MCF 10A (cell line): ENCODE measurements at regions not wholly inside any gene's neighbourhood (a gene's known extent, or its start where the extent isn't known, plus 50 kb on each side); places are given as distances from the start of the nearest gene placed in this dataset.
"Not testable (repeated sequence)": the region's sequence is repeated elsewhere in the genome, so short reads cannot be mapped to it uniquely, and the experiment has no call there.

Experiments
- BruUV-seq: library from RNA; stranded (reverse); fragments of 400-500 nt; replicated peaks from 2 replicates; lab custom pipeline; 2021; lab: Mats Ljungman, UMichigan
- CTCF ChIA-PET: fragments of 300-600 bp; sonication (Branson Sonifier 250); formaldehyde crosslinking; extraction: SDS; loops from one replicate; lab custom pipeline; 2021; ENCODE audit warnings: antibody characterized with exemption, inconsistent platforms; lab: Yijun Ruan, JAX
- POLR2A ChIA-PET: fragments of 300-600, 350-650 bp; sonication (Branson Sonifier 250); formaldehyde crosslinking; extraction: SDS; loops from one replicate; lab custom pipeline; 2020; ENCODE audit warnings: antibody characterized with exemption, inconsistent platforms; lab: Yijun Ruan, JAX
- DNase-seq: peaks from one replicate; pipeline ENCODE4 v3.0.0-alpha.2; 2018; ENCODE audit not compliant: unreplicated experiment
- H3K27ac Mint-ChIP-seq: one replicate; pipeline ENCODE4 v1.8.0; 2022; ENCODE audit warnings: mild to moderate bottlenecking, low read depth, mixed read lengths; ENCODE audit not compliant: unreplicated experiment
- H3K27me3 Mint-ChIP-seq: one replicate; pipeline ENCODE4 v1.8.0; 2022; ENCODE audit warnings: mixed read lengths; ENCODE audit not compliant: insufficient read depth, unreplicated experiment
- H3K36me3 Mint-ChIP-seq: one replicate; pipeline ENCODE4 v1.8.0; 2022; ENCODE audit warnings: mild to moderate bottlenecking, moderate library complexity, mixed read lengths; ENCODE audit not compliant: insufficient read depth, unreplicated experiment
- H3K4me1 Mint-ChIP-seq: one replicate; pipeline ENCODE4 v1.8.0; 2022; ENCODE audit warnings: mixed read lengths; ENCODE audit not compliant: insufficient read depth, unreplicated experiment
- H3K4me3 Mint-ChIP-seq: one replicate; pipeline ENCODE4 v1.8.0; 2022; ENCODE audit warnings: mild to moderate bottlenecking, moderate library complexity, mixed read lengths; ENCODE audit not compliant: unreplicated experiment
- H3K9me3 Mint-ChIP-seq: one replicate; pipeline ENCODE4 v1.8.0; 2022; ENCODE audit warnings: mixed read lengths; ENCODE audit not compliant: unreplicated experiment
- CTCF ChIP-seq: fragments of 200-600 bp; IDR thresholded peaks from one replicate; pipeline ENCODE4 v1.8.0; 2022; ENCODE audit warnings: antibody characterized with exemption, mild to moderate bottlenecking; ENCODE audit not compliant: unreplicated experiment
- intact Hi-C: fragments of 100-400 bp; cut with micrococcal nuclease; formaldehyde crosslinking; loops from 2 replicates; pipeline ENCODE4 v1.14.1; 2022

DNA sequence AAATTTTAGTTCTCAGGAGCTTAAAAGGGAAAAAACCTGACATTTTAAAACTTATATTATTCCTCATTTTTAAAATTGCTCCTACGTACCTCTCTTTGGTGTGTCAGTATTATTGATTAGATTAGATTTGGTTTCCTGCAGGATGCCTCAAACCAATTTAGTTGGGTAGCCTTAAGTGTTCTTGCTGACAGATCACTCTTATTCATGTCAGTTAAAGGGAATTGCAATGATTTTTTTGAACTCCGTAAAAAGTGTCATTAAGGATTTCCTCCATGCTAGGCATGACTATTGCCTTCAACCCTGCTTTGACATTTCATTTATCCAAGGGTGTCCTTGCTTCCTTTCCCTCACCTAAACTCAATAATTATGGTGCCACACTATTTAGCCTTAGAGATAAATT is 149.0 kb upstream of the CDH7 start:
- peaks cover 27% of the 10 kb centered on the region for H3K27me3 Mint-ChIP-seq
- POLR2A ChIA-PET = no interaction called here
- H3K9me3 Mint-ChIP-seq = peaks cover 15% of the 10 kb centered on the region
- BruUV-seq = no TSS peak
- TF ChIP-seq CTCF = no peak
- CTCF ChIA-PET = no interaction called here
- H3K4me3 Mint-ChIP-seq = no peak overlapping the region
- no peak for DNase-seq
- no peaks in the 10 kb centered on the region for H3K4me1 Mint-ChIP-seq
- H3K36me3 Mint-ChIP-seq = no peaks in the 10 kb centered on the region
- intact Hi-C loops = no loop called here
- H3K27ac Mint-ChIP-seq = no peak overlapping the region

- Mint-ChIP-seq H3K27me3 (peaks cover 61% of the 10 kb centered on the region), H3K9me3 (no peaks in the 10 kb centered on the region), H3K4me1 (no peaks in the 10 kb centered on the region), H3K36me3 (no peaks in the 10 kb centered on the region), H3K4me3 (no peak overlapping the region), H3K27ac (no peak overlapping the region)
- no peak for TF ChIP-seq CTCF
- BruUV-seq = no TSS peak
- DNase-seq = no peak
- intact Hi-C loops = no loop called here
- ChIA-PET POLR2A (interaction anchor here (0.7 kb wide), 1 partner anchor 15 kb away, joined by 4 read pairs; no protein-coding TSS in a partner anchor), CTCF (no interaction called here)
Observed at GRCh38 chr18:65592435-65592834, 158.4 kb upstream of the CDH7 start.

- POLR2A ChIA-PET = interaction anchor here (0.6 kb wide), 1 partner anchor 1351 kb away, joined by 3 read pairs; no protein-coding TSS in a partner anchor
Observed at GRCh38 chr18:65587491-65587890, 163.3 kb upstream of the CDH7 start.

GRCh38 chr18:65582094-65582493 is 168.7 kb upstream of the CDH7 start:
- H3K4me3 Mint-ChIP-seq, H3K27ac Mint-ChIP-seq, H3K4me1 Mint-ChIP-seq, H3K9me3 Mint-ChIP-seq, DNase-seq, intact Hi-C loops, H3K36me3 Mint-ChIP-seq, BruUV-seq, POLR2A ChIA-PET: not testable (repeated sequence)
- CTCF ChIA-PET = interaction anchor here (1.2 kb wide), 1 partner anchor 14 kb away, joined by 3 read pairs; no protein-coding TSS in a partner anchor
- peaks cover 34% of the 10 kb centered on the region for H3K27me3 Mint-ChIP-seq

More at GRCh38 chr18:65587491-65587890, 163.3 kb upstream of the CDH7 start:
- H3K4me1 Mint-ChIP-seq = peaks cover 5% of the 10 kb centered on the region
- H3K36me3 Mint-ChIP-seq = no peaks in the 10 kb centered on the region
- CTCF ChIA-PET = no interaction called here
- H3K9me3 Mint-ChIP-seq = no peaks in the 10 kb centered on the region
- TF ChIP-seq CTCF = no peak
- no peak for DNase-seq
- H3K4me3 Mint-ChIP-seq = no peak overlapping the region
- BruUV-seq = no TSS peak
- peaks cover 44% of the 10 kb centered on the region for H3K27me3 Mint-ChIP-seq
- intact Hi-C loops = no loop called here
- no peak overlapping the region for H3K27ac Mint-ChIP-seq

DNA sequence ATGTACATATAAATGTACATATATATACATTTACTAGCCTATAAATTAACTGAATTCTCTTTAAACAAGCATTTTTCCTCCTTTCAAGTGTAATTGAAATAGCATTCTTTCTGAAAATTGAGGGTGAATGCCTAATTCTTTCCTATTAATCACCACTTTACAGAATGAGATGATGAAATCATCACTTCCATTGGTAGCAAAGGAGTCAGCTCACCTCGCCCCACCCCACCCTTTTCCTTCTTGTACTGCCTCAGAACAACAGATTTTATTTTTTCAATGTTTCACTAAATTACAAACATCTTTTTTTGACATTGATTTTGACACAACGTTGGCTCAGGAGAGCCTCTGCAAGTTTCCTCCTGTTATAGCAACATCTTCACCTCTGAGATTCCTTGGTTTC is 181.9 kb upstream of the CDH7 start:
- no peaks in the 10 kb centered on the region for H3K9me3 Mint-ChIP-seq
- H3K4me1 Mint-ChIP-seq = no peaks in the 10 kb centered on the region
- H3K36me3 Mint-ChIP-seq = no peaks in the 10 kb centered on the region
- ChIA-PET CTCF (interaction anchor here (0.7 kb wide), 1 partner anchor 30 kb away, joined by 3 read pairs; no protein-coding TSS in a partner anchor), POLR2A (no interaction called here)
- H3K27me3 Mint-ChIP-seq = no peaks in the 10 kb centered on the region
- intact Hi-C loops = no loop called here
- no peak overlapping the region for H3K27ac Mint-ChIP-seq
- no peak overlapping the region for H3K4me3 Mint-ChIP-seq
- DNase-seq = peak; percentile 18
- BruUV-seq = no TSS peak
- no peak for TF ChIP-seq CTCF
